Dermis blood vessel endothelial cell (primary cell): ENCODE measurements at regions not wholly inside any gene's neighbourhood (a gene's known extent, or its start where the extent isn't known, plus 50 kb on each side); places are given as distances from the start of the nearest gene placed in this dataset.

Experiments used
- DNase-seq: peaks from one replicate; pipeline ENCODE4 v3.0.0; 2010

GRCh38 chr15:39461536-39462130 lies 119.2 kb upstream of the THBS1 start:
- peak; percentile 59 for DNase-seq

GRCh38 chr15:39462691-39463090 lies 118.2 kb upstream of the THBS1 start:
- peak; percentile 68 for DNase-seq

GRCh38 chr15:39465843-39466749 lies 114.8 kb upstream of the THBS1 start:
- DNase-seq: no peak

- no peak for DNase-seq
Measured at GRCh38 chr15:39466750-39467105, 114.2 kb upstream of the THBS1 start.

GRCh38 chr15:39468331-39468730 lies 112.5 kb upstream of the THBS1 start:
- DNase-seq: peak; percentile 75

- no peak for DNase-seq
Measured at GRCh38 chr15:39468828-39469227, 112.1 kb upstream of the THBS1 start.

GRCh38 chr15:39471785-39472574 lies 108.9 kb upstream of the THBS1 start:
- no peak for DNase-seq

GRCh38 chr15:39472621-39473297 lies 108.1 kb upstream of the THBS1 start:
- DNase-seq: peak; percentile 16

GRCh38 chr15:39473298-39473947 lies 107.5 kb upstream of the THBS1 start:
- DNase-seq: no peak

GRCh38 chr15:39474657-39475056 lies 106.2 kb upstream of the THBS1 start:
- peak; percentile 82 for DNase-seq

- DNase-seq: no peak
Measured at GRCh38 chr15:39478996-39479395, 101.9 kb upstream of the THBS1 start.

GRCh38 chr15:39479911-39480310 lies 101.0 kb upstream of the THBS1 start:
- DNase-seq: no peak

GRCh38 chr15:39482459-39482858 lies 98.4 kb upstream of the THBS1 start:
- DNase-seq: no peak

- peak; percentile 42 for DNase-seq
Measured at GRCh38 chr15:39486621-39487457, 94.0 kb upstream of the THBS1 start.

GRCh38 chr15:39487458-39487735 lies 93.5 kb upstream of the THBS1 start:
- DNase-seq: no peak

GRCh38 chr15:39488516-39488915 lies 92.4 kb upstream of the THBS1 start:
- no peak for DNase-seq

- peak; percentile 17 for DNase-seq
Measured at GRCh38 chr15:39488961-39489360, 91.9 kb upstream of the THBS1 start.

GRCh38 chr15:39491115-39491885 lies 89.6 kb upstream of the THBS1 start:
- no peak for DNase-seq

- no peak for DNase-seq
Measured at GRCh38 chr15:39491886-39492490, 88.9 kb upstream of the THBS1 start.

GRCh38 chr15:39493424-39494067 lies 87.3 kb upstream of the THBS1 start:
- no peak for DNase-seq
